GM21786 (cell line): ENCODE measurements at regions not wholly inside any gene's neighbourhood (a gene's known extent, or its start where the extent isn't known, plus 50 kb on each side); places are given as distances from the start of the nearest gene placed in this dataset.

Source experiments
- ATAC-seq: cut with Tn5 transposase; IDR thresholded peaks from one replicate; pipeline ENCODE4 v1.9.1; 2021; ENCODE audit not compliant: unreplicated experiment

- no peak for ATAC-seq
Observed at GRCh38 chr9:113817171-113817570, 58.9 kb upstream of the ZNF618 start.

GRCh38 chr9:113818391-113818790 is 57.7 kb upstream of the ZNF618 start:
- ATAC-seq = no peak

- no peak for ATAC-seq
Observed at GRCh38 chr9:113822315-113822714, 53.8 kb upstream of the ZNF618 start.

- no peak for ATAC-seq
Observed at GRCh38 chr9:113823421-113823820, 52.7 kb upstream of the ZNF618 start.
